ENCODE measurements at regions not wholly inside any gene's neighbourhood (a gene's known extent, or its start where the extent isn't known, plus 50 kb on each side); places are given as distances from the start of the nearest gene placed in this dataset.

GRCh38 chr7:36002900-36003299, 150.2 kb upstream of the EEPD1 start:
- DNase-seq (ENCODE audit: low spot score, unreplicated experiment), result no peak
- no peaks in the 10 kb centered on the region for H3K9me3 Mint-ChIP-seq (ENCODE audit: low read depth)
- H3K36me3 Mint-ChIP-seq (ENCODE audit: insufficient read depth), result no peaks in the 10 kb centered on the region
- H3K27ac Mint-ChIP-seq, result no peak overlapping the region
- no peaks in the 10 kb centered on the region for H3K4me1 Mint-ChIP-seq (ENCODE audit: low read depth)
- no peak overlapping the region for H3K4me3 Mint-ChIP-seq (ENCODE audit: low read depth)
- H3K27me3 Mint-ChIP-seq, result no peaks in the 10 kb centered on the region
- no peak for TF ChIP-seq CTCF (IDR thresholded peaks at IDR 0.05; ENCODE audit: unreplicated experiment)

GRCh38 chr7:36003343-36003742, 149.7 kb upstream of the EEPD1 start:
- no peaks in the 10 kb centered on the region for H3K9me3 Mint-ChIP-seq (ENCODE audit: low read depth)
- no peaks in the 10 kb centered on the region for H3K4me1 Mint-ChIP-seq (ENCODE audit: low read depth)
- TF ChIP-seq CTCF (IDR thresholded peaks at IDR 0.05; ENCODE audit: unreplicated experiment), result no peak

GRCh38 chr7:36005293-36005692, 147.8 kb upstream of the EEPD1 start:
- no peak for DNase-seq (ENCODE audit: low spot score, unreplicated experiment)
- H3K9me3 Mint-ChIP-seq (ENCODE audit: low read depth), result no peaks in the 10 kb centered on the region
- no peak for TF ChIP-seq CTCF (IDR thresholded peaks at IDR 0.05; ENCODE audit: unreplicated experiment)
- H3K4me1 Mint-ChIP-seq (ENCODE audit: low read depth), result no peaks in the 10 kb centered on the region
- no peak overlapping the region for H3K27ac Mint-ChIP-seq
- H3K27me3 Mint-ChIP-seq, result no peaks in the 10 kb centered on the region
- H3K36me3 Mint-ChIP-seq (ENCODE audit: insufficient read depth), result no peaks in the 10 kb centered on the region
- no peak overlapping the region for H3K4me3 Mint-ChIP-seq (ENCODE audit: low read depth)

More at GRCh38 chr7:36003343-36003742, 149.7 kb upstream of the EEPD1 start:
- no peak for DNase-seq (ENCODE audit: low spot score, unreplicated experiment)
- Mint-ChIP-seq H3K4me3 (ENCODE audit: low read depth) (no peak overlapping the region), H3K27ac (no peak overlapping the region), H3K27me3 (no peaks in the 10 kb centered on the region), H3K36me3 (ENCODE audit: insufficient read depth) (no peaks in the 10 kb centered on the region)

GRCh38 chr7:36005876-36006275, 147.2 kb upstream of the EEPD1 start:
- H3K27ac Mint-ChIP-seq, result no peak overlapping the region
- no peak overlapping the region for H3K4me3 Mint-ChIP-seq (ENCODE audit: low read depth)
- TF ChIP-seq CTCF (IDR thresholded peaks at IDR 0.05; ENCODE audit: unreplicated experiment), result no peak
- H3K27me3 Mint-ChIP-seq, result no peaks in the 10 kb centered on the region
- no peaks in the 10 kb centered on the region for H3K36me3 Mint-ChIP-seq (ENCODE audit: insufficient read depth)
- H3K4me1 Mint-ChIP-seq (ENCODE audit: low read depth), result no peaks in the 10 kb centered on the region
- H3K9me3 Mint-ChIP-seq (ENCODE audit: low read depth), result no peaks in the 10 kb centered on the region
- DNase-seq (ENCODE audit: low spot score, unreplicated experiment), result no peak

- Mint-ChIP-seq H3K36me3 (ENCODE audit: insufficient read depth) (no peaks in the 10 kb centered on the region), H3K4me3 (ENCODE audit: low read depth) (no peak overlapping the region), H3K27ac (no peak overlapping the region)
These were observed 146.3 kb upstream of the EEPD1 start for GRCh38 chr7:36006636-36007229.

More at GRCh38 chr7:36006636-36007229, 146.3 kb upstream of the EEPD1 start:
- no peak for DNase-seq (ENCODE audit: low spot score, unreplicated experiment)
- Mint-ChIP-seq H3K9me3 (ENCODE audit: low read depth) (no peaks in the 10 kb centered on the region), H3K27me3 (peaks cover 4% of the 10 kb centered on the region), H3K4me1 (ENCODE audit: low read depth) (no peaks in the 10 kb centered on the region)
- no peak for TF ChIP-seq CTCF (IDR thresholded peaks at IDR 0.05; ENCODE audit: unreplicated experiment)

Measured in progenitor cell of endocrine pancreas (in vitro differentiated cells).